Spleen (tissue), 11 donors: ENCODE measurements at regions not wholly inside any gene's neighbourhood (a gene's known extent, or its start where the extent isn't known, plus 50 kb on each side); places are given as distances from the start of the nearest gene placed in this dataset.

Experiments used
- DNase-seq: peaks from one replicate; pipeline ENCODE4 v3.0.0-alpha.2; 2020
- H3K27ac ChIP-seq, 8 donors: fragments of 200-600 bp; sonication (generic) in 7 of 8; 1 replicate in 4 of 8; 2 replicates in 4 of 8; pipeline versions ENCODE4 v1.5.0 to v1.8.0; 2016 to 2021; ENCODE audit warnings: inconsistent platforms in 4 of 8, mild to moderate bottlenecking in 4 of 8, moderate library complexity in 1 of 8
- H3K27me3 ChIP-seq, 7 donors: fragments of 200-600 bp; sonication (generic) in 6 of 7; replicated peaks in 1 of 7; 1 replicate in 4 of 7; 2 replicates in 3 of 7; pipeline versions ENCODE4 v1.5.0 to v1.8.0; 2016 to 2021; ENCODE audit warnings: inconsistent platforms in 3 of 7, mild to moderate bottlenecking in 1 of 7
- H3K36me3 ChIP-seq, 6 donors: fragments of 200-600 bp; sonication (generic) in 5 of 6; 1 replicate in 4 of 6; 2 replicates in 2 of 6; pipeline versions ENCODE4 v1.5.0 to v1.8.0; 2016 to 2021; ENCODE audit warnings: inconsistent platforms in 2 of 6
- H3K4me1 ChIP-seq, 6 donors: fragments of 200-600 bp; sonication (generic) in 5 of 6; 1 replicate in 3 of 6; 2 replicates in 3 of 6; pipeline versions ENCODE4 v1.5.0 to v1.8.0; 2016 to 2021; ENCODE audit warnings: inconsistent platforms in 3 of 6
- H3K4me3 ChIP-seq, 8 donors: fragments of 200-600 bp; sonication (generic) in 7 of 8; 1 replicate in 4 of 8; 2 replicates in 4 of 8; pipeline versions ENCODE4 v1.5.0 to v1.8.0; 2016 to 2021; ENCODE audit warnings: inconsistent platforms in 4 of 8, mild to moderate bottlenecking in 4 of 8, moderate library complexity in 2 of 8
- H3K9me3 ChIP-seq, 8 donors: fragments of 200-600 bp; sonication (generic) in 7 of 8; 1 replicate in 4 of 8; 2 replicates in 4 of 8; pipeline versions ENCODE4 v1.5.0 to v1.8.0; 2016 to 2021; ENCODE audit warnings: inconsistent platforms in 4 of 8
- POLR2A ChIP-seq, 3 donors: fragments of 450-650 bp; IDR thresholded peaks; one replicate each; pipeline ENCODE4 v1.5.1; 2017; ENCODE audit warnings: antibody characterized with exemption in 3 of 3, mild to moderate bottlenecking in 1 of 3
- POLR2AphosphoS5 ChIP-seq, 3 donors: sonication (generic); formaldehyde crosslinking; IDR thresholded peaks; one replicate each; pipeline ENCODE4 v1.5.1; 2017; ENCODE audit warnings: antibody characterized with exemption in 3 of 3
- WGBS, 5 donors: extraction: QIAGEN DNeasy Blood & Tissue Kit in 3 of 5; methylation state at CpG; one replicate each; pipeline versions ENCODE4 v1.1.5 to v1.1.7; 2013 to 2018; 5-methylcytosine and 5-hydroxymethylcytosine counted together
- intact Hi-C: fragments of 100-400 bp; cut with DNase I; formaldehyde crosslinking; loops from one replicate; pipeline ENCODE4 v1.15.0; 2023; ENCODE audit warnings: low total_unique reads
- TF ChIP-seq, protein P1 (sequence below), 11 experiments: fragments of 200-600 bp in 7 of 11; fragments of 450-650 bp in 4 of 11; sonication (generic) in 4 of 11; IDR thresholded peaks in 8 of 11; conservative IDR thresholded peaks in 3 of 11; 1 replicate in 7 of 11; 2 replicates in 4 of 11; pipeline versions ENCODE4 v1.4.0 to v1.8.0; 2016 to 2021; ENCODE audit warnings: antibody characterized with exemption in 11 of 11, inconsistent platforms in 4 of 11, mild to moderate bottlenecking in 1 of 11
- donor health status: healthy with polysubstance abuse.
- donor health status: DM: no; HTN: no; CAD: no; lungs with moderate emphysema.
- donor health status: DM: no; HTN: no; CAD: no.
- donor health status: Bipolar disorder and iron deficiency.
- donor health status: healthy.
- donor health status: DM: no; HTN: no; CAD: no.
- donor health status: DM: yes; HTN: yes; CAD: no.

- H3K4me3 ChIP-seq, result no peak overlapping the region
- DNase-seq, result no peak
- no peaks in the 10 kb centered on the region for H3K36me3 ChIP-seq
- intact Hi-C loops, result no loop called here
- no peak overlapping the region for H3K27ac ChIP-seq
- H3K4me1 ChIP-seq, result no peaks in the 10 kb centered on the region
- no peak for TF ChIP-seq POLR2AphosphoS5 (IDR thresholded peaks at IDR 0.05)
- TF ChIP-seq, protein P1, sequence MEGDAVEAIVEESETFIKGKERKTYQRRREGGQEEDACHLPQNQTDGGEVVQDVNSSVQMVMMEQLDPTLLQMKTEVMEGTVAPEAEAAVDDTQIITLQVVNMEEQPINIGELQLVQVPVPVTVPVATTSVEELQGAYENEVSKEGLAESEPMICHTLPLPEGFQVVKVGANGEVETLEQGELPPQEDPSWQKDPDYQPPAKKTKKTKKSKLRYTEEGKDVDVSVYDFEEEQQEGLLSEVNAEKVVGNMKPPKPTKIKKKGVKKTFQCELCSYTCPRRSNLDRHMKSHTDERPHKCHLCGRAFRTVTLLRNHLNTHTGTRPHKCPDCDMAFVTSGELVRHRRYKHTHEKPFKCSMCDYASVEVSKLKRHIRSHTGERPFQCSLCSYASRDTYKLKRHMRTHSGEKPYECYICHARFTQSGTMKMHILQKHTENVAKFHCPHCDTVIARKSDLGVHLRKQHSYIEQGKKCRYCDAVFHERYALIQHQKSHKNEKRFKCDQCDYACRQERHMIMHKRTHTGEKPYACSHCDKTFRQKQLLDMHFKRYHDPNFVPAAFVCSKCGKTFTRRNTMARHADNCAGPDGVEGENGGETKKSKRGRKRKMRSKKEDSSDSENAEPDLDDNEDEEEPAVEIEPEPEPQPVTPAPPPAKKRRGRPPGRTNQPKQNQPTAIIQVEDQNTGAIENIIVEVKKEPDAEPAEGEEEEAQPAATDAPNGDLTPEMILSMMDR (IDR thresholded peaks at IDR 0.05 in 8 of 11, conservative IDR thresholded peaks at IDR 0.05 in 3 of 11), result no peak
- no peak for TF ChIP-seq POLR2A (IDR thresholded peaks at IDR 0.05)
- no peaks in the 10 kb centered on the region for H3K27me3 ChIP-seq
- no peaks in the 10 kb centered on the region for H3K9me3 ChIP-seq
Measured at GRCh38 chr13:104683789-104684188, 1617.6 kb upstream of the SLC10A2 start.

GRCh38 chr13:104678161-104678560, 1611.9 kb upstream of the SLC10A2 start:
- H3K36me3 ChIP-seq, result no peaks in the 10 kb centered on the region
- H3K9me3 ChIP-seq, result no peaks in the 10 kb centered on the region
- H3K27me3 ChIP-seq, result no peaks in the 10 kb centered on the region
- DNase-seq, result no peak
- intact Hi-C loops, result no loop called here
- no peak for TF ChIP-seq POLR2AphosphoS5 (IDR thresholded peaks at IDR 0.05)
- TF ChIP-seq, protein P1 (IDR thresholded peaks at IDR 0.05 in 8 of 11, conservative IDR thresholded peaks at IDR 0.05 in 3 of 11), result no peak
- TF ChIP-seq POLR2A (IDR thresholded peaks at IDR 0.05), result no peak
- 77 to 90% (median 84%) methylated on average over 5 of the region's 5 CpGs for WGBS, 5 donors
- H3K4me1 ChIP-seq, result no peaks in the 10 kb centered on the region
- no peak overlapping the region for H3K27ac ChIP-seq
- H3K4me3 ChIP-seq, result no peak overlapping the region

DNA sequence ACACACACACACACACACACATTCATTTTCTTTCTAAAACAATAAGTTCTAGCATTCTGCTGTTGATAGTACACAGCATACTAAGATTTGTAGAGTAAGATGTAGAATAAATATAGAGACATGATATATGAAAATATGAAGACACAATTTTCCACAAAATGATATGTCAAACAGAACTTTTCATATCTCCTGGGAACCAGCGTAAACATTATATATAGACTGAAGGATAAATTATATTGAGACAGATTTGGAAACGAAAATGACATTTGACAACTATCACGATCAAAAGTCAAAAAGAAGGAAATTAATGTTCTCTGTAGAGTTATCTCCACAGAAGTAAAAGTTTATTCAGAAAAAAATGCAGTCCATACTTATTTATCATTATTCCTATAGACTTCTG, 1605.7 kb upstream of the SLC10A2 start:
- TF ChIP-seq POLR2A (IDR thresholded peaks at IDR 0.05) (no peak), POLR2AphosphoS5 (IDR thresholded peaks at IDR 0.05) (no peak)
- TF ChIP-seq, protein P1 (IDR thresholded peaks at IDR 0.05 in 8 of 11, conservative IDR thresholded peaks at IDR 0.05 in 3 of 11), result no peak
- WGBS, 5 donors, result 76 to 81% (median 77%) methylated on average over 3 of the region's 3 CpGs
- no peak overlapping the region for H3K27ac ChIP-seq
- H3K4me3 ChIP-seq, result no peak overlapping the region
- H3K4me1 ChIP-seq, result no peaks in the 10 kb centered on the region
- no peaks in the 10 kb centered on the region for H3K9me3 ChIP-seq
- DNase-seq, result no peak
- no peaks in the 10 kb centered on the region for H3K36me3 ChIP-seq
- H3K27me3 ChIP-seq, result no peaks in the 10 kb centered on the region
- intact Hi-C loops, result no loop called here

DNA sequence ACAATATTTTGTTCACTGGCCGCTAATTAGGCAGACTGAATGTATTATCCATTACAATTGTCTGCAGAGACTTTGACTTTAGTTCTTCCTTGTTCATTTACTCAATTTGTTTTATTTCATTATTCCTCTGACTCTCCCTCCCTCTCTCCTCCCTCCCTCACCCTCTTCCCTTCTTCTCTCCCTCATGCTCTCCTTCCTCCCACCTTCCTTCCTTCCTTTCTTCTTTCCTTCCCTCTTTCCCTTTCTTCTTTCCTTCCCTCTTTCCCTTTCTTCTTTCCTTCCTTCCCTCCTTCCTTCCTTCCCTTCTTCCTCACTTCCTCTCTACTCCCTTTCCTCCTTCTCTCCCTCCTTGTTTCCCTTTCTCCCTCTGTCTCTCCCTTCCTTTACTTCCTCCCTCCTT, 1591.0 kb upstream of the SLC10A2 start:
- H3K4me1 ChIP-seq, result no peaks in the 10 kb centered on the region
- intact Hi-C loops, result no loop called here
- WGBS, 5 donors, result 88 to 100% (median 94%) methylated on average over 1 of the region's 1 CpG
- TF ChIP-seq POLR2A (IDR thresholded peaks at IDR 0.05) (no peak), POLR2AphosphoS5 (IDR thresholded peaks at IDR 0.05) (no peak)
- TF ChIP-seq, protein P1 (IDR thresholded peaks at IDR 0.05 in 8 of 11, conservative IDR thresholded peaks at IDR 0.05 in 3 of 11), result no peak
- no peaks in the 10 kb centered on the region for H3K27me3 ChIP-seq
- H3K36me3 ChIP-seq, result no peaks in the 10 kb centered on the region
- DNase-seq, result no peak
- H3K27ac ChIP-seq, result no peak overlapping the region
- H3K4me3 ChIP-seq, result no peak overlapping the region
- peaks cover 0 to 5% (median 0%) of the 10 kb centered on the region in 8 donors for H3K9me3 ChIP-seq
